ENCODE measurements at regions not wholly inside any gene's neighbourhood (a gene's known extent, or its start where the extent isn't known, plus 50 kb on each side); places are given as distances from the start of the nearest gene placed in this dataset.

- no peak for DNase-seq
Observed at GRCh38 chr12:59196989-59197388, 276.7 kb upstream of the LRIG3 start.

GRCh38 chr12:59194794-59195193, 274.5 kb upstream of the LRIG3 start:
- DNase-seq = no peak

GRCh38 chr12:59193476-59194050, 273.3 kb upstream of the LRIG3 start:
- DNase-seq = no peak

GRCh38 chr12:59191372-59191771, 271.1 kb upstream of the LRIG3 start:
- DNase-seq = no peak

GRCh38 chr12:59186451-59186850, 266.1 kb upstream of the LRIG3 start:
- no peak for DNase-seq

GRCh38 chr12:59185295-59185694, 265.0 kb upstream of the LRIG3 start:
- no peak for DNase-seq

- DNase-seq = no peak
Observed at GRCh38 chr12:59182658-59183455, 262.6 kb upstream of the LRIG3 start.

- DNase-seq = no peak
Observed at GRCh38 chr12:59182191-59182590, 261.9 kb upstream of the LRIG3 start.

- no peak for DNase-seq
Observed at GRCh38 chr12:59181196-59181777, 261.0 kb upstream of the LRIG3 start.

GRCh38 chr12:59179231-59179630, 258.9 kb upstream of the LRIG3 start:
- DNase-seq = no peak

GRCh38 chr12:59173695-59174094, 253.4 kb upstream of the LRIG3 start:
- no peak for DNase-seq

- DNase-seq = no peak
Observed at GRCh38 chr12:59168647-59169046, 248.3 kb upstream of the LRIG3 start.

GRCh38 chr12:59166457-59166856, 246.2 kb upstream of the LRIG3 start:
- DNase-seq = no peak

GRCh38 chr12:59164991-59165718, 244.9 kb upstream of the LRIG3 start:
- peak; percentile 44 to 69 for DNase-seq

- DNase-seq = no peak
Observed at GRCh38 chr12:59164226-59164625, 243.9 kb upstream of the LRIG3 start.

- no peak for DNase-seq
Observed at GRCh38 chr12:59158681-59159080, 238.4 kb upstream of the LRIG3 start.

GRCh38 chr12:59158066-59158465, 237.8 kb upstream of the LRIG3 start:
- DNase-seq = no peak

- no peak for DNase-seq
Observed at GRCh38 chr12:59155448-59155847, 235.1 kb upstream of the LRIG3 start.

- DNase-seq = no peak
Observed at GRCh38 chr12:59151243-59151642, 230.9 kb upstream of the LRIG3 start.

GRCh38 chr12:59149995-59150642, 229.8 kb upstream of the LRIG3 start:
- DNase-seq = peak; percentile 77 to 90

- no peak for DNase-seq
Observed at GRCh38 chr12:59147791-59148190, 227.5 kb upstream of the LRIG3 start.

- DNase-seq = no peak
Observed at GRCh38 chr12:59142183-59142790, 222.0 kb upstream of the LRIG3 start.

GRCh38 chr12:59134750-59135149, 214.4 kb upstream of the LRIG3 start:
- DNase-seq = no peak

All from NCI-H526 (cell line).